GM12801 (cell line): ENCODE measurements at regions not wholly inside any gene's neighbourhood (a gene's known extent, or its start where the extent isn't known, plus 50 kb on each side); places are given as distances from the start of the nearest gene placed in this dataset.

Experiments
- TF ChIP-seq, protein P1 (sequence below): IDR thresholded peaks from one replicate; pipeline ENCODE4 v1.5.1; 2011; ENCODE audit warnings: control low read depth; ENCODE audit not compliant: insufficient read length; ENCODE audit errors: extremely low read depth

DNA sequence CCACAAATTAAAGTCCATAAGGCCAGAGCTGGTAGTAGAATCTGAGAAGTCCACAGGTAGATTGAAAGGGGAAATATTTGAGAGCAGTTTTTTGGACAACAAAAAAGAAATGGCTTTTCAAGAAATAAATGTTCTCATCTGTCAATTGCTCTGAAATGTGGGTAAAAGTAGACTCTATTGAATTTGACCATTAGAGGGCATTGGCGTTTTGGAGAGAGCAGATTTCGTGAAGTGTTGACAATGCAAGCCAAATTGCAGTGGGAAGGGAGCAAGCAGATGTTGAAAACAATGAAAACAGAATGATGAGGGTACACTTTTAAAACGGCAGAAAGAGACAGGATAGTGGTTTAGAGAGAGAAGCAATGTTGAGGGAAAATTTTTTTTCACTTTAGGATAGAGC, 149.1 kb upstream of the FAM83B start:
- TF ChIP-seq, protein P1, sequence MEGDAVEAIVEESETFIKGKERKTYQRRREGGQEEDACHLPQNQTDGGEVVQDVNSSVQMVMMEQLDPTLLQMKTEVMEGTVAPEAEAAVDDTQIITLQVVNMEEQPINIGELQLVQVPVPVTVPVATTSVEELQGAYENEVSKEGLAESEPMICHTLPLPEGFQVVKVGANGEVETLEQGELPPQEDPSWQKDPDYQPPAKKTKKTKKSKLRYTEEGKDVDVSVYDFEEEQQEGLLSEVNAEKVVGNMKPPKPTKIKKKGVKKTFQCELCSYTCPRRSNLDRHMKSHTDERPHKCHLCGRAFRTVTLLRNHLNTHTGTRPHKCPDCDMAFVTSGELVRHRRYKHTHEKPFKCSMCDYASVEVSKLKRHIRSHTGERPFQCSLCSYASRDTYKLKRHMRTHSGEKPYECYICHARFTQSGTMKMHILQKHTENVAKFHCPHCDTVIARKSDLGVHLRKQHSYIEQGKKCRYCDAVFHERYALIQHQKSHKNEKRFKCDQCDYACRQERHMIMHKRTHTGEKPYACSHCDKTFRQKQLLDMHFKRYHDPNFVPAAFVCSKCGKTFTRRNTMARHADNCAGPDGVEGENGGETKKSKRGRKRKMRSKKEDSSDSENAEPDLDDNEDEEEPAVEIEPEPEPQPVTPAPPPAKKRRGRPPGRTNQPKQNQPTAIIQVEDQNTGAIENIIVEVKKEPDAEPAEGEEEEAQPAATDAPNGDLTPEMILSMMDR: no peak

DNA sequence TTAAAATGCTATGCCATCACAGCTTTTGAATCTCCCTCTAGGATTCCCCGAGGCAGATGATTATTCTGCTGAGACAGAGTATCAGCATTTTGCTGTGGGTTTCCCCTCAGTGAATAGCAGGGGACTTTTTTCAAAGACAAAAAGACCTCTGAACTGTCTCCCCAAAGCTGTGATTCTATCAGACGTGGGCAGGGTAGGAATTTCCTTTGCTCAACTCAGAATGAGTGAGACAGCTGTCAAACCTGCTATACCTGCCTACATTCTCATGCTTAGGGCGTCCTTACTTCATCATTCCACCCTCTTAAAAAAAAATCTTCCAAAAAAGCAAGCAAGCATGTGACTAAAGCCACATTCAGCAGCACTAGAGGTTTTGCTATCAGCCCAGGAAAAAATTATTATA, 147.6 kb upstream of the FAM83B start:
- TF ChIP-seq, protein P1: no peak

DNA sequence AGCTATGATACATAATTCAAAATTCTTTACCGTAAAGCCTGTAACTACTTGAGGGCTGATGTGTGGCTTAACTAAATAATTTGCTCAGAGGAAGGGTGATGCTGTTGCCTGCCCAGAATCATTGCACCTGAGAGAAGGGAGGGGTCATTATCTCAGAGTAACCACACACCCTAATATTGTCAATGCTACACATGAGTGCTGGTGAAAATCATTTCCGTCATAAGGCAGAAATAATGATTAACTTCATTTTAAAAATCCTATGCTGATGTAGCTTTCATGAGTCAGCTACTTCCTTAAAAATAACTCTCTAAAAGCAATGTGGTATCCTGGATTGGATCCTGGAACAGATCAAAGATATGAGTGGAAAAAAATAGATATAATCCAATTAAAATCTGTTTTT, 146.4 kb upstream of the FAM83B start:
- TF ChIP-seq, protein P1: no peak

DNA sequence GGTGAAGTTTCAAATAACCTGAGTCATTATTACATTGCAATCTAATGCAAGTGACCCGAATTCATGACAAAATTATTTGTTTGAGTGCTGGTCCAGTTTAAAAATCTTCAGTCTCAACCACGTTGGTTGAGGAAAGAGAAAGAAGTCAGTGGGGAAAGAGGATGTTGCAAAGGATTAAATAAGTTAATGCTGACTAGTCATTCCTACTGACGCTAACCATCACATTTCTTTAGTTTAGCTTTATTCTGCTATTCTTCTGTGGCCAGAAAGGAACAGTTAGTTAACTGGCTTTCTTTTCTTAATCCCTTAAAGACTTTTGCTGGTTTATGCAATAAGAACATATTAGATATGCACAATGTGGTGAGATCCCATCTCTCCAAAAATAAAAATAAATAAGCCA, 143.8 kb upstream of the FAM83B start:
- TF ChIP-seq, protein P1: no peak

DNA sequence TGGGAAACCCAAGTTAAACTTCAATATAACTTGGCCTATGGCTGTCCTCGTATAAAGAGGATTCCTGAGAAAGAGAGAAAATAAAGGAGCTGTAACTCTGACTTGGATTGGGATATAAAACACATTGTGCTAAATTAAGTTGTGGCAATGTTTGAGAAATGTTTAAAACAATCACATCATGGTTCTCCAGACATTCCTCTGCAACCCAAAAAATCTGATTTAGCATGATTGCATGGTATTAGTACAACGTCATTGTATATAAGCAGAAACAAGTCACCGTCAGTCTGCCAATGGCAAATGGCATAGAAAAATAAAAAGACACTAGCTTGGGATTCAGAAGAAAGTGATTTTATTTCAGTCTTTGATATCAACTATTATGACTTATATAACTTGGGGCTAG, 140.2 kb upstream of the FAM83B start:
- TF ChIP-seq, protein P1: no peak

DNA sequence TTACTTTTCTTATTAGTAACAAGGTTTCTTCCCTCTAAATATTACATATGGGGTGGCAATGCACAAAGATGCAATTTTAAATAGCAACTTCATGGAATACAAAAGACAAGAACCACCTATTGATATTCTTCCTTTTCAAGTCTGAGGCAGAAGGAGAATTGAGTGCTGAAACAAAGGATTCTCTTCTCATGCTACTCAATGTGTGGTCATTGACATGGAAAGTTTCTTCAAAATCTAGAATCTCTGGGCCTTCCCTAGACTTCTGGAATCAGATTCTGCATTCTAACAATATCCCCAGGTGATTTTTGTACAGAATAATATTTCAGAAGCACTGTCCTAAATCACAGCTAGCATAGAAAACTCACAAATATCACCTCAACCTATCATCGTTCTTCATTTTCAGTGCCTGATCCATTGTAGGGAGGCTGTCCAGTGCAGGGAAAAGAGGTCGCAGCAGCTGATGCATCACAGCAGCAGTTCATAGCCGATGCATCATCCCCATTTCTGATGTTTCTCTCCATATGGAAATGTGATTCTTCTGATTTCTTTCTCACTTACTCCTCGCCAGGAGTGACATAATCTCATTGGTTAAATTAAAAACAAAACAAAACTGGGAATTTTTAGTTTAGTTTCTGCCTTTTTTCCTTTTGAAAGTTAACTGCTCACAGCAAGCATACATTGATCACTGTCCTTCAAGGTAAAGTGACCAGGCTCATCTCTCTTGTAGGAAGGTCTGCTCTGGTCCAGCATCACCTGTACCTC, 139.5 kb upstream of the FAM83B start:
- TF ChIP-seq, protein P1: no peak

DNA sequence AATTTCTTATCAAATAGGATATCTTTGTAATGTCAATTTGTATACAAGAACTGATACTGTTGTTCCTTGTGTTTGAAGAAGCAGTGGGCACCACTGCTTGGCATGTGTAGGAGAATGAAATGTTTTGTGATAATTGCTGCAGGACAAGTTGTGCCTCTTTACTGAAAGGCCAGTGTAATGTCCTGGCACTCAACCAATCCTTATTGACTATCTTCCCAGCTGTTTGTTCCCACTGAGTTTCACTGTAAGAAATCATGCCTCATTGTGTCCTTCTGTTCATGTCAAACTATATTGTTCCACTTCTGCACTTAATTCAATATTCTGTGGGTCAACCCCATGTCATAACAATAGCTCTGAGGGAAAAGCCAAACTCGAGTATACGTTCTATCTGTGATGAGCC, 136.1 kb upstream of the FAM83B start:
- TF ChIP-seq, protein P1: no peak
